HFFc6 (cell line): ENCODE measurements at regions not wholly inside any gene's neighbourhood (a gene's known extent, or its start where the extent isn't known, plus 50 kb on each side); places are given as distances from the start of the nearest gene placed in this dataset.

ENCODE experiments used
- DNase-seq: peaks from one replicate; pipeline ENCODE4 v3.0.0-alpha.2; 2018
- H3K27ac Mint-ChIP-seq: 2 replicates; pipeline ENCODE4 v1.8.0; 2020; ENCODE audit warnings: mild to moderate bottlenecking, mixed read lengths
- H3K27me3 Mint-ChIP-seq: 2 replicates; pipeline ENCODE4 v1.8.0; 2021; ENCODE audit warnings: mild to moderate bottlenecking, moderate library complexity, mixed read lengths; ENCODE audit not compliant: insufficient read depth
- H3K36me3 Mint-ChIP-seq: 2 replicates; pipeline ENCODE4 v1.8.0; 2021; ENCODE audit warnings: low read depth, mixed read lengths
- H3K4me1 Mint-ChIP-seq: 2 replicates; pipeline ENCODE4 v1.8.0; 2020; ENCODE audit warnings: low read depth, mixed read lengths
- H3K4me3 Mint-ChIP-seq: 2 replicates; pipeline ENCODE4 v1.8.0; 2020; ENCODE audit warnings: mild to moderate bottlenecking, moderate library complexity, mixed read lengths
- H3K9me3 Mint-ChIP-seq: 2 replicates; pipeline ENCODE4 v1.8.0; 2020; ENCODE audit warnings: mild to moderate bottlenecking, mixed read lengths
- TF ChIP-seq, protein P1 (sequence below): fragments of 200-600 bp; sonication (generic); IDR thresholded peaks from 2 replicates; pipeline ENCODE4 v1.5.0; 2021; ENCODE audit warnings: antibody characterized with exemption, mild to moderate bottlenecking

- Mint-ChIP-seq H3K9me3 (peaks cover 23% of the 10 kb centered on the region), H3K27ac (no peak overlapping the region)
Observed at GRCh38 chrX:82087699-82088098, 885.8 kb downstream of the SH3BGRL start.

DNA sequence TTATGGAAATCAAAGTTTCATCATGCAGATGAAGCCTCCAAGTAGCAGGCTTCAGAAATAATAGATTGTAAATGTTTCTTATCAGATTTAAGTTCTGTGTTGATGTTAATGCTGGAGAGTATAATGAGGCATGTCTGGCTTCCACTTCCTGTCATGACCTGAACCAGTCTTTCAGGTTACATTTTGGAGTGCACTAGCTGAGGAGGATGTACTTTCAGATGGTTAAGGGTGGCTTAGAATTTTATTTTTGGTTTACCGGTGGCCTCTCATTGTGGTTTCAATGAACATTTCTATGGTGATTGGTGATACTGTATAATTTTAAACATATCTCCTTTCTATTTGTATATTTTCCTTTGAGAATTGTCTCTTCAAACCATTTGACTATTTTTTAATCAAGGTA lies 890.4 kb downstream of the SH3BGRL start:
- no peaks in the 10 kb centered on the region for H3K4me1 Mint-ChIP-seq
- TF ChIP-seq, protein P1, sequence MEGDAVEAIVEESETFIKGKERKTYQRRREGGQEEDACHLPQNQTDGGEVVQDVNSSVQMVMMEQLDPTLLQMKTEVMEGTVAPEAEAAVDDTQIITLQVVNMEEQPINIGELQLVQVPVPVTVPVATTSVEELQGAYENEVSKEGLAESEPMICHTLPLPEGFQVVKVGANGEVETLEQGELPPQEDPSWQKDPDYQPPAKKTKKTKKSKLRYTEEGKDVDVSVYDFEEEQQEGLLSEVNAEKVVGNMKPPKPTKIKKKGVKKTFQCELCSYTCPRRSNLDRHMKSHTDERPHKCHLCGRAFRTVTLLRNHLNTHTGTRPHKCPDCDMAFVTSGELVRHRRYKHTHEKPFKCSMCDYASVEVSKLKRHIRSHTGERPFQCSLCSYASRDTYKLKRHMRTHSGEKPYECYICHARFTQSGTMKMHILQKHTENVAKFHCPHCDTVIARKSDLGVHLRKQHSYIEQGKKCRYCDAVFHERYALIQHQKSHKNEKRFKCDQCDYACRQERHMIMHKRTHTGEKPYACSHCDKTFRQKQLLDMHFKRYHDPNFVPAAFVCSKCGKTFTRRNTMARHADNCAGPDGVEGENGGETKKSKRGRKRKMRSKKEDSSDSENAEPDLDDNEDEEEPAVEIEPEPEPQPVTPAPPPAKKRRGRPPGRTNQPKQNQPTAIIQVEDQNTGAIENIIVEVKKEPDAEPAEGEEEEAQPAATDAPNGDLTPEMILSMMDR = no peak
- no peak overlapping the region for H3K27ac Mint-ChIP-seq
- no peak for DNase-seq
- H3K27me3 Mint-ChIP-seq = no peaks in the 10 kb centered on the region
- H3K9me3 Mint-ChIP-seq = peaks cover 13% of the 10 kb centered on the region; the same call in 1 of the 2 replicates
- H3K4me3 Mint-ChIP-seq = no peak overlapping the region
- H3K36me3 Mint-ChIP-seq = no peaks in the 10 kb centered on the region

More at GRCh38 chrX:82087699-82088098, 885.8 kb downstream of the SH3BGRL start:
- DNase-seq = no peak
- no peak overlapping the region for H3K4me3 Mint-ChIP-seq
- H3K36me3 Mint-ChIP-seq = no peaks in the 10 kb centered on the region
- H3K27me3 Mint-ChIP-seq = no peaks in the 10 kb centered on the region
- TF ChIP-seq, protein P1 = no peak
- H3K4me1 Mint-ChIP-seq = no peaks in the 10 kb centered on the region

GRCh38 chrX:82125103-82125502 lies 923.2 kb downstream of the SH3BGRL start:
- no peaks in the 10 kb centered on the region for H3K9me3 Mint-ChIP-seq
- no peak overlapping the region for H3K27ac Mint-ChIP-seq
- TF ChIP-seq, protein P1 = no peak

DNA sequence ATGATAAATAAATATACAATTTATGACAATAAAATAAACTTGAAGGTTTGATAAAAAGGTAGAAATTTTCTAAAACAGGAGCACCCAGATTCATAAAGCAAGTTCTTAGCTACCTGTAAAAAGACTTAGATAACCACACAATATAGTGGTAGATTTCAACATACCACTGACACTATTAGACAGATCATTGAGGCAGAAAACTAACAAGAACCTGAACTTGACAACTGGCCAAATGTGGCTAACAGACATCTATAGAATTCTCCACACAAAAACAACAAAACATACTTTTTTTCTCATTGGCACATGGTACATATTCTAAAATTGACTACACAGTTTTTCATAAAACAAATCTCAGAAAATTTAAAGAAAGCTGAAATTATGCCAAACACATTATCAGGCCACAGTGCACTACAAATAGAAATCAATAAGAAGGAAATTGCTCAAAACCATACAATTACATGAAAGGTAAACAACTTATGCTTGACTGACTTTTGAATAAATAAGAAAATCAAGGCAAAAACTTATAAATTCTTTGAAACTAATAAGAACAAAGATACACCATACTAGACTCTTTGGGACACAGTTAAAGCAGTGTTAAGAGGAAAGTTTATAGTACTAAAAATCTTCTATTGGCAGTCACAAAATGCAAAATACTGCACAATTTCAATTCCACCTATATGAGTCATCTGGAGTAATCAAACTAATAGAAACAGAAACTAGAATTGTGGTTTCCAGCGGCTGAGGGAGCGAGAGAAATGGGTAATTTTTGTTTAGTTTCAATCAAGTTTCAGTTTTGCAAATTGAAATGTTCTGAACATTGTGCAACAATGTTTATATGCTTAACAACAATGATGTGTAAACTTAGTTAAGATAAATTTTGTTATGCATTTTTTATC lies 925.6 kb downstream of the SH3BGRL start:
- Mint-ChIP-seq H3K36me3 (no peaks in the 10 kb centered on the region), H3K27ac (no peak overlapping the region), H3K4me3 (no peak overlapping the region), H3K4me1 (no peaks in the 10 kb centered on the region), H3K9me3 (peaks cover under 1% of the 10 kb centered on the region; the same call in 1 of the 2 replicates), H3K27me3 (no peaks in the 10 kb centered on the region)
- DNase-seq = no peak
- TF ChIP-seq, protein P1 = no peak

More at GRCh38 chrX:82125103-82125502, 923.2 kb downstream of the SH3BGRL start:
- H3K4me3 Mint-ChIP-seq = no peak overlapping the region
- H3K4me1 Mint-ChIP-seq = no peaks in the 10 kb centered on the region
- no peaks in the 10 kb centered on the region for H3K27me3 Mint-ChIP-seq
- DNase-seq = no peak
- no peaks in the 10 kb centered on the region for H3K36me3 Mint-ChIP-seq

DNA sequence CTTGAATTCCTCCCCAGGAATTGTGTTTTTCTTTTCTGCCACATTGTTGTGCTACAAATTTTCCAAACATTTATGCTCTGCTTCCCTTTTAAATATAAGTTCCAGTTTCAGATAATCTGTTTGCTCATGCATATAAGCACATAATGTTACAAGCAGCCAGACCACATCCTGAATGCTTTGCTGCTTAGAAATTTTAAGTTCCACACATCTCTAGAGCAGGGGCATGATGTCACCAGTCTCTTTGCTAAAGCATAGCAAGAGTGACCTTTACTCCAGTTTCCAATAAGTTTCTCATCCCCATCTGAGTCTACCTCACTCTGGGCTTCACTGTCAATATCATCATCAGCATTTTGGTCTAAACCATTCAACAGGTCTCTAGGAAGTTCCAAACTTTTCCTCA lies 932.5 kb downstream of the SH3BGRL start:
- no peak for DNase-seq
- TF ChIP-seq, protein P1 = no peak
- Mint-ChIP-seq H3K4me3 (no peak overlapping the region), H3K4me1 (no peaks in the 10 kb centered on the region), H3K9me3 (peaks cover 4% of the 10 kb centered on the region; the same call in 1 of the 2 replicates), H3K27me3 (no peaks in the 10 kb centered on the region), H3K27ac (no peak overlapping the region), H3K36me3 (no peaks in the 10 kb centered on the region)
